ENCODE measurements at regions not wholly inside any gene's neighbourhood (a gene's known extent, or its start where the extent isn't known, plus 50 kb on each side); places are given as distances from the start of the nearest gene placed in this dataset.

GRCh38 chr14:35223927-35224326 is 68.3 kb upstream of the PSMA6 start:
- peak overlapping the region in 1 of 8 donors; percentile 22 for H3K27ac Mint-ChIP-seq
- Histone ChIP-seq H3K27ac (ENCODE audit: low read depth, low read length) (no peak overlapping the region), H3K36me3 (ENCODE audit: insufficient read depth, low read length) (no peaks in the 10 kb centered on the region), H3K27me3 (ENCODE audit: insufficient read depth, low read length, poor library complexity, severe bottlenecking) (no peaks in the 10 kb centered on the region), H3K4me1 (ENCODE audit: insufficient read depth, low read length) (no peaks in the 10 kb centered on the region), H3K9me3 (ENCODE audit: low read length) (no peaks in the 10 kb centered on the region), H3K4me3 (ENCODE audit: low read length) (no peak overlapping the region)
- peaks cover 6 to 35% (median 13%) of the 10 kb centered on the region in 3 donors for H3K36me3 Mint-ChIP-seq
- peaks cover 11 to 21% (median 18%) of the 10 kb centered on the region in 3 donors for H3K4me1 Mint-ChIP-seq
- no peaks in the 10 kb centered on the region for H3K9me3 Mint-ChIP-seq
- no peak for DNase-seq
- ChIA-PET CTCF (no interaction called here), POLR2A (no interaction called here)
- H3K27me3 Mint-ChIP-seq: no peaks in the 10 kb centered on the region
- no peak overlapping the region for H3K4me3 Mint-ChIP-seq

- no peak overlapping the region for H3K4me3 ChIP-seq (ENCODE audit: low read length)
- ChIA-PET POLR2A (no interaction called here), CTCF (no interaction called here)
- no peaks in the 10 kb centered on the region for H3K27me3 ChIP-seq (ENCODE audit: insufficient read depth, low read length, poor library complexity, severe bottlenecking)
- H3K4me1 ChIP-seq (ENCODE audit: insufficient read depth, low read length): no peaks in the 10 kb centered on the region
- H3K27me3 Mint-ChIP-seq: no peaks in the 10 kb centered on the region
- H3K27ac ChIP-seq (ENCODE audit: low read depth, low read length): no peak overlapping the region
- H3K27ac Mint-ChIP-seq: peak overlapping the region in 3 of 8 donors; percentile 35 to 78 (median 69)
- no peaks in the 10 kb centered on the region for H3K9me3 Mint-ChIP-seq
- no peaks in the 10 kb centered on the region for H3K9me3 ChIP-seq (ENCODE audit: low read length)
- no peak for DNase-seq
- no peaks in the 10 kb centered on the region for H3K36me3 ChIP-seq (ENCODE audit: insufficient read depth, low read length)
- peaks cover 6 to 31% (median 13%) of the 10 kb centered on the region in 3 donors for H3K36me3 Mint-ChIP-seq
- no peak overlapping the region for H3K4me3 Mint-ChIP-seq
- peaks cover 12 to 26% (median 22%) of the 10 kb centered on the region in 3 donors for H3K4me1 Mint-ChIP-seq
These were observed 67.6 kb upstream of the PSMA6 start for GRCh38 chr14:35224615-35225014.

- Histone ChIP-seq H3K9me3 (ENCODE audit: low read length) (no peaks in the 10 kb centered on the region), H3K4me3 (ENCODE audit: low read length) (no peak overlapping the region), H3K27me3 (ENCODE audit: insufficient read depth, low read length, poor library complexity, severe bottlenecking) (no peaks in the 10 kb centered on the region), H3K36me3 (ENCODE audit: insufficient read depth, low read length) (no peaks in the 10 kb centered on the region), H3K27ac (ENCODE audit: low read depth, low read length) (no peak overlapping the region), H3K4me1 (ENCODE audit: insufficient read depth, low read length) (peaks cover 13% of the 10 kb centered on the region)
- Mint-ChIP-seq H3K27ac (peak overlapping the region in 4 of 8 donors; percentile 21 to 66 (median 46)), H3K4me3 (no peak overlapping the region), H3K27me3 (no peaks in the 10 kb centered on the region), H3K9me3 (no peaks in the 10 kb centered on the region), H3K4me1 (peaks cover 16 to 24% (median 22%) of the 10 kb centered on the region in 3 donors), H3K36me3 (peaks cover 0 to 16% (median 10%) of the 10 kb centered on the region in 3 donors)
- DNase-seq: peak in 2 of 5 donors; percentile 9 to 32
- ChIA-PET CTCF (interaction anchor here (0.8 to 3.4 kb wide), 14 partner anchors 11 to 197 kb away, joined by 3 to 27 read pairs (median 4); partner anchors contain the start of gene NFKBIA), POLR2A (interaction anchor here (1.2 kb wide), 1 partner anchor 174 kb away, joined by 3 read pairs; no protein-coding TSS in a partner anchor)
These were observed 62.9 kb upstream of the PSMA6 start for GRCh38 chr14:35229084-35229791.

- peaks cover 0 to 17% (median 10%) of the 10 kb centered on the region in 3 donors for H3K36me3 Mint-ChIP-seq
- H3K27ac Mint-ChIP-seq: peak overlapping the region in 3 of 8 donors; percentile 32 to 66 (median 59)
- no peaks in the 10 kb centered on the region for H3K36me3 ChIP-seq (ENCODE audit: insufficient read depth, low read length)
- no peak overlapping the region for H3K27ac ChIP-seq (ENCODE audit: low read depth, low read length)
- DNase-seq: no peak
- peaks cover 13% of the 10 kb centered on the region for H3K4me1 ChIP-seq (ENCODE audit: insufficient read depth, low read length)
- CTCF ChIA-PET: interaction anchor here (0.8 to 3.4 kb wide), 13 partner anchors 12 to 197 kb away, joined by 3 to 27 read pairs (median 4); partner anchors contain the start of gene NFKBIA
- no peaks in the 10 kb centered on the region for H3K9me3 Mint-ChIP-seq
- POLR2A ChIA-PET: interaction anchor here (1.2 kb wide), 1 partner anchor 173 kb away, joined by 3 read pairs; no protein-coding TSS in a partner anchor
- no peaks in the 10 kb centered on the region for H3K27me3 ChIP-seq (ENCODE audit: insufficient read depth, low read length, poor library complexity, severe bottlenecking)
- H3K27me3 Mint-ChIP-seq: no peaks in the 10 kb centered on the region
- no peaks in the 10 kb centered on the region for H3K9me3 ChIP-seq (ENCODE audit: low read length)
- peaks cover 16 to 24% (median 22%) of the 10 kb centered on the region in 3 donors for H3K4me1 Mint-ChIP-seq
- H3K4me3 ChIP-seq (ENCODE audit: low read length): no peak overlapping the region
- no peak overlapping the region for H3K4me3 Mint-ChIP-seq
These were observed 62.4 kb upstream of the PSMA6 start for GRCh38 chr14:35229792-35230089.

GRCh38 chr14:35231207-35231760 is 60.9 kb upstream of the PSMA6 start:
- peaks cover 13% of the 10 kb centered on the region for H3K4me1 ChIP-seq (ENCODE audit: insufficient read depth, low read length)
- no peaks in the 10 kb centered on the region for H3K9me3 Mint-ChIP-seq
- no peaks in the 10 kb centered on the region for H3K36me3 ChIP-seq (ENCODE audit: insufficient read depth, low read length)
- H3K4me3 ChIP-seq (ENCODE audit: low read length): no peak overlapping the region
- no peaks in the 10 kb centered on the region for H3K27me3 ChIP-seq (ENCODE audit: insufficient read depth, low read length, poor library complexity, severe bottlenecking)
- no peaks in the 10 kb centered on the region for H3K9me3 ChIP-seq (ENCODE audit: low read length)
- no peaks in the 10 kb centered on the region for H3K27me3 Mint-ChIP-seq
- H3K36me3 Mint-ChIP-seq: peaks cover 0 to 18% (median 12%) of the 10 kb centered on the region in 3 donors
- H3K4me1 Mint-ChIP-seq: peaks cover 16 to 24% (median 22%) of the 10 kb centered on the region in 3 donors
- H3K27ac ChIP-seq (ENCODE audit: low read depth, low read length): no peak overlapping the region
- ChIA-PET CTCF (interaction anchor here (0.9 to 3.4 kb wide), 8 partner anchors 16 to 191 kb away, joined by 4 to 18 read pairs (median 8); no protein-coding TSS in a partner anchor), POLR2A (interaction anchor here (1.2 kb wide), 1 partner anchor 61 kb away, joined by 3 read pairs; the partner anchor contains the start of gene PSMA6)
- no peak overlapping the region for H3K4me3 Mint-ChIP-seq
- no peak for DNase-seq
- H3K27ac Mint-ChIP-seq: peak overlapping the region in 4 of 8 donors; percentile 3 to 62 (median 57)

- Mint-ChIP-seq H3K9me3 (no peaks in the 10 kb centered on the region), H3K4me1 (peaks cover 17 to 29% (median 29%) of the 10 kb centered on the region in 3 donors), H3K27ac (no peak overlapping the region), H3K27me3 (no peaks in the 10 kb centered on the region), H3K36me3 (peaks cover 0 to 22% (median 13%) of the 10 kb centered on the region in 3 donors), H3K4me3 (no peak overlapping the region)
- CTCF ChIA-PET: no interaction called here
- DNase-seq: no peak
- POLR2A ChIA-PET: no interaction called here
- no peak overlapping the region for H3K27ac ChIP-seq (ENCODE audit: low read depth, low read length)
- no peaks in the 10 kb centered on the region for H3K9me3 ChIP-seq (ENCODE audit: low read length)
- no peaks in the 10 kb centered on the region for H3K36me3 ChIP-seq (ENCODE audit: insufficient read depth, low read length)
- H3K27me3 ChIP-seq (ENCODE audit: insufficient read depth, low read length, poor library complexity, severe bottlenecking): no peaks in the 10 kb centered on the region
- peaks cover 13% of the 10 kb centered on the region for H3K4me1 ChIP-seq (ENCODE audit: insufficient read depth, low read length)
- H3K4me3 ChIP-seq (ENCODE audit: low read length): no peak overlapping the region
These were observed 58.0 kb upstream of the PSMA6 start for GRCh38 chr14:35234012-35234805.

- no peaks in the 10 kb centered on the region for H3K9me3 ChIP-seq (ENCODE audit: low read length)
- no peak for DNase-seq
- H3K4me1 Mint-ChIP-seq: peaks cover 14 to 29% (median 19%) of the 10 kb centered on the region in 3 donors
- POLR2A ChIA-PET: no interaction called here
- H3K27me3 Mint-ChIP-seq: no peaks in the 10 kb centered on the region
- H3K27ac Mint-ChIP-seq: peak overlapping the region in 2 of 8 donors; percentile 1 to 24
- H3K4me1 ChIP-seq (ENCODE audit: insufficient read depth, low read length): peaks cover 5% of the 10 kb centered on the region
- H3K9me3 Mint-ChIP-seq: no peaks in the 10 kb centered on the region
- no peak overlapping the region for H3K4me3 ChIP-seq (ENCODE audit: low read length)
- CTCF ChIA-PET: no interaction called here
- H3K4me3 Mint-ChIP-seq: no peak overlapping the region
- H3K27me3 ChIP-seq (ENCODE audit: insufficient read depth, low read length, poor library complexity, severe bottlenecking): no peaks in the 10 kb centered on the region
- peaks cover 5 to 27% (median 15%) of the 10 kb centered on the region in 3 donors for H3K36me3 Mint-ChIP-seq
- H3K36me3 ChIP-seq (ENCODE audit: insufficient read depth, low read length): no peaks in the 10 kb centered on the region
- no peak overlapping the region for H3K27ac ChIP-seq (ENCODE audit: low read depth, low read length)
These were observed 56.3 kb upstream of the PSMA6 start for GRCh38 chr14:35235840-35236239.
